HEK293T (cell line): ENCODE measurements at regions not wholly inside any gene's neighbourhood (a gene's known extent, or its start where the extent isn't known, plus 50 kb on each side); places are given as distances from the start of the nearest gene placed in this dataset.

Source experiments
- CTCF ChIA-PET: fragments of 350-600 bp; formaldehyde crosslinking; extraction: SDS; loops from one replicate; lab custom pipeline; 2021; ENCODE audit warnings: antibody characterized with exemption, inconsistent platforms; lab: Yijun Ruan, JAX
- POLR2A ChIA-PET: fragments of 350-600 bp; formaldehyde crosslinking; extraction: SDS; loops from one replicate; lab custom pipeline; 2020; ENCODE audit warnings: antibody characterized with exemption, inconsistent platforms; lab: Yijun Ruan, JAX
- DNase-seq: peaks from one replicate; pipeline ENCODE4 v3.0.0; 2012; ENCODE audit warnings: mixed read lengths; ENCODE audit errors: extremely low spot score
- ARNT ChIP-seq: fragments of 450-650 bp; IDR thresholded peaks from 2 replicates; pipeline ENCODE4 v1.6.1; 2017; ENCODE audit warnings: mild to moderate bottlenecking
- BHLHE40 ChIP-seq: fragments of 450-650 bp; IDR thresholded peaks from 2 replicates; pipeline ENCODE4 v1.6.1; 2016; ENCODE audit warnings: mild to moderate bottlenecking, moderate library complexity, borderline replicate concordance
- CTBP1 ChIP-seq: fragments of 450-650 bp; IDR thresholded peaks from 2 replicates; pipeline ENCODE4 v1.6.1; 2016; ENCODE audit warnings: borderline replicate concordance
- ELF4 ChIP-seq: fragments of 450-650 bp; IDR thresholded peaks from 2 replicates; pipeline ENCODE4 v1.6.1; 2017; ENCODE audit warnings: antibody characterized with exemption
- FOXA1 ChIP-seq: fragments of 450-650 bp; IDR thresholded peaks from 2 replicates; pipeline ENCODE4 v1.6.1; 2016; ENCODE audit warnings: mild to moderate bottlenecking
- FOXK2 ChIP-seq: fragments of 450-650 bp; IDR thresholded peaks from 2 replicates; pipeline ENCODE4 v1.6.1; 2016; ENCODE audit warnings: mild to moderate bottlenecking
- FOXM1 ChIP-seq: fragments of 450-650 bp; IDR thresholded peaks from 2 replicates; pipeline ENCODE4 v1.6.1; 2017; ENCODE audit warnings: mild to moderate bottlenecking, borderline replicate concordance
- HDGF ChIP-seq: fragments of 450-650 bp; IDR thresholded peaks from 2 replicates; pipeline ENCODE4 v1.6.1; 2017; ENCODE audit warnings: antibody characterized with exemption, borderline replicate concordance
- L3MBTL2 ChIP-seq: fragments of 450-650 bp; conservative IDR thresholded peaks from 2 replicates; pipeline ENCODE4 v1.6.1; 2016; ENCODE audit warnings: mild to moderate bottlenecking
- LEF1 ChIP-seq: fragments of 450-650 bp; IDR thresholded peaks from 2 replicates; pipeline ENCODE4 v1.6.1; 2017; ENCODE audit warnings: mild to moderate bottlenecking, borderline replicate concordance
- NFRKB ChIP-seq: fragments of 450-650 bp; IDR thresholded peaks from 2 replicates; pipeline ENCODE4 v1.6.1; 2016; ENCODE audit warnings: mild to moderate bottlenecking, moderate library complexity
- SP1 ChIP-seq: fragments of 450-650 bp; IDR thresholded peaks from 2 replicates; pipeline ENCODE4 v1.6.1; 2017
- SUZ12 ChIP-seq: fragments of 450-650 bp; IDR thresholded peaks from 2 replicates; pipeline ENCODE4 v1.6.1; 2016; ENCODE audit warnings: mild to moderate bottlenecking
- TARDBP ChIP-seq: fragments of 450-650 bp; IDR thresholded peaks from 2 replicates; pipeline ENCODE4 v1.6.1; 2016
- ZNF384 ChIP-seq: fragments of 450-650 bp; IDR thresholded peaks from 2 replicates; pipeline ENCODE4 v1.6.1; 2016
- TF ChIP-seq, protein P1 (sequence below): fragments of 450-650 bp; IDR thresholded peaks from 2 replicates; pipeline ENCODE4 v1.6.1; 2016

DNA sequence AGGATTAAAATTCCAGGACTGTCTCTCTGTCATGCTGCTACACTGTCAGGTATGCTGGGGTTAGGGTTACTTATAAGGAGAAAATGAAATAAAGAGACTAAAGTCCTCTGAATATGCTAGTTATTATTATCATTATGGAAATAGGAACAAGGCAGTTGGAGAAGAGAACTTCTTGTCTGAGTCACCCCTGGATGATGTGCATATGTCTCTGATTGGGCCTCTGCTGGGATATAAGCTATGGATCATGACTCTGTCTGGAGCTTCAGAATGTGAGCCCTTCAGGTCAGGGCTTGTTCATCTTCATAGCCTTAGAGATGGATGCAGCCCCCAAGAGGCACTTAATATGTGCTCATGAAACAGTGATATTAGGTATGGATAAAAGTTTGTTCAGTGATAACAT, 569.6 kb downstream of the EPHB1 start:
- POLR2A ChIA-PET: no interaction called here

DNA sequence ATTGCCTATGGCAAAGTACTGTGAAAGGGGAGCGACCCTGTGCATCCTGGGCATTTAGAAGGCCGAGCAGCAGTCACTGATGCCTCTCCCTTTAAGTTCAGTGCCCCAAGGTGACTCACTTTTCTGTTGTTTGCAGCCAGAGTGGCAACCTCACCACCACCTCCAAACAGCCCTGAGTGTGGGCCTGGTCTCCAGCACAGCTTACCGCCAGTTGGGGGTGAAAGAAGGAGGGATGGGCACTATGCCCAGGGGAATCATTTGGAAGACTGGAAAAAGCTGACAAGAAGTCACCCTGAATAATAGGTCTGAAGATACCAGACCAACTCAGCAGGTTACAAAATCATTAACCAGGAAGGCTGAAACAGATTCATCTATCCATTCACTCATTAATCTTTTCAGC, 571.8 kb downstream of the EPHB1 start:
- ChIA-PET POLR2A (no interaction called here), CTCF (no interaction called here)
- no peak for TF ChIP-seq SUZ12
- TF ChIP-seq ARNT: no peak
- TF ChIP-seq FOXA1: no peak
- no peak for TF ChIP-seq BHLHE40
- TF ChIP-seq FOXM1: no peak
- TF ChIP-seq SP1: no peak
- TF ChIP-seq L3MBTL2: no peak
- TF ChIP-seq LEF1: no peak
- TF ChIP-seq, protein P1, sequence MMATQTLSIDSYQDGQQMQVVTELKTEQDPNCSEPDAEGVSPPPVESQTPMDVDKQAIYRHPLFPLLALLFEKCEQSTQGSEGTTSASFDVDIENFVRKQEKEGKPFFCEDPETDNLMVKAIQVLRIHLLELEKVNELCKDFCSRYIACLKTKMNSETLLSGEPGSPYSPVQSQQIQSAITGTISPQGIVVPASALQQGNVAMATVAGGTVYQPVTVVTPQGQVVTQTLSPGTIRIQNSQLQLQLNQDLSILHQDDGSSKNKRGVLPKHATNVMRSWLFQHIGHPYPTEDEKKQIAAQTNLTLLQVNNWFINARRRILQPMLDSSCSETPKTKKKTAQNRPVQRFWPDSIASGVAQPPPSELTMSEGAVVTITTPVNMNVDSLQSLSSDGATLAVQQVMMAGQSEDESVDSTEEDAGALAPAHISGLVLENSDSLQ: no peak
- TF ChIP-seq NFRKB: no peak
- no peak for TF ChIP-seq HDGF
- TF ChIP-seq CTBP1: no peak
- no peak for TF ChIP-seq ELF4
- DNase-seq: no peak

More for the DNA sequence above, 569.6 kb downstream of the EPHB1 start:
- DNase-seq: no peak
- TF ChIP-seq FOXM1 (no peak), SUZ12 (no peak), TARDBP (no peak), BHLHE40 (no peak), HDGF (no peak)
- CTCF ChIA-PET: no interaction called here

DNA sequence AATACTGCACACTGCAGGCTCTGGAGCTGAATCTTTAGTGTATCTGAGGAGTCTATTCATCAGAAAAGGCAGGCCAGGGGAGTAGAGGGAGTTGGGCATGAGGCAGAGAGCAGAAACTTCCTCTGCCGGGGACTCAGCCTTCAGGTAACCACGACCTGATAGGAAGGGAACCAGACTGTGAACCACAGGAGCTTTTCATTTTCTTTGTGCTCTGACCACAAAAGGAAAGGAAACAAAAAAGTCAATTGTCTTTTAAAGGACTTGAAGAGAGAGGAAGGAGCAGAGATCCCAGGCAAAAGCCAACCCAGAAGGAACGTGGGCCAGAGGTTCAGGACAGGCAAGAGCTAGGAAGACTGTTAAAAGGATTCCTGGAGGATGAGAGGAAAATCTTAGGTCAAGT, 573.3 kb downstream of the EPHB1 start:
- DNase-seq: no peak
- ChIA-PET CTCF (no interaction called here), POLR2A (no interaction called here)

DNA sequence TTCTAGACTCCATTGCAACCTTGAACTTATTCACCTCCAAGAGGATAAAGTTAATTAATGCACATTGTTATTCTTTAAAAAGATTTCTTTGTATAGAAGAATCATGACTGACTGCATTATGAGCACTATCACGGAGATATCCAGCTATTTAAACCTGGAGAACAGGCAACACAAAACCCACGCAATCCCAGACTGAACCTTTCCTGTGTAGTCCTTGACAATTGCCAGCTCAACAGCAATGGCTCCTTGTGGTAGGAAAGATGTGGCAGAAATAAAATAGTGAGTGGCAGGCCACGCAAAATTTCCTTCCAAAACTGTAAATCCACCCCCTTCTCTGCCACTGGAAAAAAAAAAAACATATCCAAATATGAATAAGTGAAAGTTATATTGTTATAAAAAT, 573.7 kb downstream of the EPHB1 start:
- ChIA-PET POLR2A (no interaction called here), CTCF (no interaction called here)
- no peak for DNase-seq
- TF ChIP-seq NFRKB (no peak), SUZ12 (no peak), TARDBP (no peak), L3MBTL2 (no peak), ZNF384 (no peak), FOXA1 (no peak), LEF1 (no peak), FOXM1 (no peak)

More for the DNA sequence above, 573.3 kb downstream of the EPHB1 start:
- TF ChIP-seq SP1: no peak
- no peak for TF ChIP-seq TARDBP
- TF ChIP-seq ELF4: no peak
- TF ChIP-seq BHLHE40: no peak
- TF ChIP-seq SUZ12: no peak
- no peak for TF ChIP-seq NFRKB
- TF ChIP-seq CTBP1: no peak
- TF ChIP-seq FOXK2: no peak
- TF ChIP-seq, protein P1: no peak
- no peak for TF ChIP-seq FOXA1
- TF ChIP-seq FOXM1: no peak
- no peak for TF ChIP-seq LEF1
- no peak for TF ChIP-seq ARNT

DNA sequence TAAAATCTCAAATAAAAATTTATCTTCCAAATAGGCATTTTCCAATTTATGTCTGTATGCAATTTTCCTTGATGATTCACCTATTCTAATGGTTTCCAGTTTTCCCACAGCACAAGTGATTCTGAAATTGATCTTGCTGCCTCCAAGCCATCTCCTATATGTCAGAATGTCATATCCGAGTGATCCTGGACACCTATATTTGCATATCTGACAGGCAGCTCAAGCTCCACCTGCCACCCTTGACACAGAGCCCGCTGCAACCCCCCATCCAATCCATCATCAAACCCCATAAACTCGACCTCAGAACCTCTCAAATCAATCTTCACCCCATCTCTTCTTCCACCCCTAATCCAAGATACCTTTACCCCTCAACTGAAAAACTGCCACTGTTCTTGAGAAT, 579.5 kb downstream of the EPHB1 start:
- ChIA-PET CTCF (no interaction called here), POLR2A (no interaction called here)
- TF ChIP-seq ELF4 (no peak), FOXK2 (no peak), TARDBP (no peak), LEF1 (no peak), FOXA1 (no peak), SUZ12 (no peak), ZNF384 (no peak), CTBP1 (no peak), L3MBTL2 (no peak), ARNT (no peak), FOXM1 (no peak), NFRKB (no peak), HDGF (no peak), SP1 (no peak), BHLHE40 (no peak)
- TF ChIP-seq, protein P1: no peak
- DNase-seq: no peak

DNA sequence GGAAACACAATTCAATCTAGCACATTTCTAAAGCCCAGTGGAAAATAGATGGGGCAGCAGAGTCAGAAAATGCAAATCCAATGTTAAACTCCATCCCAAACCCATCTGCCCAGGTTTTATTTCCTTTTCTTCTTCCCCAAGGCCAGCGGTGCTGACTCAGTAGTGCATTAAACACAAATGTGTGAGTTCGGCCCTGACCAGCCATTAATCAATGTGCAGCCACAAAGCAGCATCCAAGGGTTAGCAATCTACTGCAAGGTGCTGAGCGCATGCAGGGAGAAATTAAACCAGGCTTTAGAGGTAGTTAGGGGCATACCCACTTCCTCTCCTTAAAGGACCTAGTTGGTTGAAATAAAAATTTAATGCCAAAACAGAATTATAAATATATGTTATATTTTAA, 583.3 kb upstream of the PPP2R3A start:
- DNase-seq: no peak
- ChIA-PET CTCF (no interaction called here), POLR2A (no interaction called here)
- no peak for TF ChIP-seq BHLHE40
- TF ChIP-seq CTBP1: no peak
- TF ChIP-seq SP1: no peak
- no peak for TF ChIP-seq TARDBP
- no peak for TF ChIP-seq L3MBTL2
- no peak for TF ChIP-seq LEF1
- no peak for TF ChIP-seq ZNF384
- TF ChIP-seq SUZ12: no peak
- TF ChIP-seq ARNT: no peak
- no peak for TF ChIP-seq FOXK2
- TF ChIP-seq FOXA1: no peak
- TF ChIP-seq, protein P1: no peak
- no peak for TF ChIP-seq FOXM1
- no peak for TF ChIP-seq NFRKB
- TF ChIP-seq ELF4: no peak
- no peak for TF ChIP-seq HDGF
